ENCODE measurements at regions not wholly inside any gene's neighbourhood (a gene's known extent, or its start where the extent isn't known, plus 50 kb on each side); places are given as distances from the start of the nearest gene placed in this dataset.

DNA sequence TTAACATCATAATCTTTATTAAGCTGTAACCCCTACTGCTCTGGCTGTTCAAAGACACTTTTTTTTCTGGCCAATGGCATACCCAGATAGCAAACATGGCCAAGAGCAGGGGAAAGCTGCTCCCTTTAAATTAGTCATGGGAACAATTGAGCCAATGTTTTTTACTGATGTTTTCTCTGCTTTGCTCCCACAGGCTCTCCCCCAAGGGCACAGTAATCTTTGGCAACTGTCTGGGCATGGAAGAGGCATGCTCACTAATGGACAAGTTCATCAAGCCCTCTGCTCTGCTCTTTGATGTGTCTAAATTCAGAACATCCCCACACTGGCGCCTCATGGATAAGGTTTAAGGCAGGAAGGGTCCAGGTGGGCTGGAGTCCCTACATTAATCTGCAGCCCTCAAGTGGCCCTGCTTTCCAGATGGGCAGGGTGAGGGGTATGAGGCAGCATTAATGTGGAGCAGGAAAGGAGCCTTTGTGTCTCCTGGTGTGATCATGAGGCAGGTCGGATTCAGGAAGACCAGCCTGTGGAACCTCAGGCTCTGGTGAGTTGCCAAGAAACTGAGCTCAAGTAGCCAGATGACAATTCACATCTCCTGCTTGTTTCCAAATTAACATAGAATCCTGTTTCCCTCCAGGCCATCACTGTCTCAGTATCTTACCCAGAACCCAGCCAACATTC is 227.0 kb upstream of the CST7 start:
- Histone ChIP-seq H3K56ac (ENCODE audit: extremely low read depth, insufficient read depth, low read length) (no peak overlapping the region), H4K20me1 (ENCODE audit: insufficient read depth, low read length) (no peaks in the 10 kb centered on the region), H3K4me2 (ENCODE audit: low read depth, low read length) (no peak overlapping the region), H3K27ac (ENCODE audit: insufficient read depth, low read length) (no peak overlapping the region), H4K91ac (ENCODE audit: insufficient read depth, low read depth, low read length) (no peak overlapping the region), H3K4ac (ENCODE audit: low read depth, low read length) (no peak overlapping the region), H3K23ac (ENCODE audit: low read depth, low read length) (no peak overlapping the region), H4K8ac (ENCODE audit: low read depth in 2 of 2, low read length in 2 of 2) (no peak overlapping the region), H3K27me3 (ENCODE audit: control insufficient read depth, insufficient read depth, low read length) (peaks cover 21% of the 10 kb centered on the region), H3K9me1 (ENCODE audit: insufficient read depth, low read length) (no peaks in the 10 kb centered on the region), H2BK15ac (ENCODE audit: low read depth, low read length) (no peak overlapping the region), H3K14ac (replicated peaks; ENCODE audit: low read depth, low read length) (no peak overlapping the region), H3K4me3 (ENCODE audit: insufficient read depth, low read depth, low read length) (no peak overlapping the region), H2AFZ (replicated peaks; ENCODE audit: low read length, poor library complexity) (no peak overlapping the region), H2AK5ac (ENCODE audit: low read depth, low read length) (no peak overlapping the region), H2BK120ac (ENCODE audit: low read depth, low read length) (no peak overlapping the region), H2AK9ac (replicated peaks; ENCODE audit: low read depth, low read length, poor library complexity) (no peak overlapping the region), H3K36me3 (ENCODE audit: control insufficient read depth, insufficient read depth, low read length) (no peaks in the 10 kb centered on the region), H2BK20ac (ENCODE audit: low read depth, low read length) (no peak overlapping the region), H3K79me1 (ENCODE audit: low read depth in 1 of 2, low read length in 2 of 2) (no peaks in the 10 kb centered on the region), H3K9me3 (ENCODE audit: control insufficient read depth, insufficient read depth, low read length) (no peaks in the 10 kb centered on the region), H3K9ac (ENCODE audit: low read depth, low read length) (no peak overlapping the region), H3K4me1 (ENCODE audit: control insufficient read depth, insufficient read depth, low read length) (no peaks in the 10 kb centered on the region), H2BK5ac (ENCODE audit: low read depth, low read length, poor library complexity, severe bottlenecking) (no peak overlapping the region), H3K18ac (ENCODE audit: low read depth, low read length) (no peak overlapping the region), H4K5ac (ENCODE audit: low read depth, low read length) (no peak overlapping the region)
- WGBS, 2 experiments (ENCODE audit: extremely low coverage in 2 of 2, insufficient read length in 1 of 2) = no CpG with 5 or more reads among the region's 2 CpGs
- ATAC-seq (ENCODE audit: low read depth) (no peak), DNase-seq (no peak)
- intact Hi-C loops (cut with micrococcal nuclease) = no loop called here
- POLR2A ChIA-PET (ENCODE audit: unreplicated experiment) = no interaction called here
- TF ChIP-seq, protein P1, sequence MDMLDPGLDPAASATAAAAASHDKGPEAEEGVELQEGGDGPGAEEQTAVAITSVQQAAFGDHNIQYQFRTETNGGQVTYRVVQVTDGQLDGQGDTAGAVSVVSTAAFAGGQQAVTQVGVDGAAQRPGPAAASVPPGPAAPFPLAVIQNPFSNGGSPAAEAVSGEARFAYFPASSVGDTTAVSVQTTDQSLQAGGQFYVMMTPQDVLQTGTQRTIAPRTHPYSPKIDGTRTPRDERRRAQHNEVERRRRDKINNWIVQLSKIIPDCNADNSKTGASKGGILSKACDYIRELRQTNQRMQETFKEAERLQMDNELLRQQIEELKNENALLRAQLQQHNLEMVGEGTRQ (IDR thresholded peaks at IDR 0.05; ENCODE audit: low read depth, low read length) = no peak
- TF ChIP-seq MXI1 (IDR thresholded peaks at IDR 0.05; ENCODE audit: borderline replicate concordance, low read depth, low read length) (no peak), RFX5 (IDR thresholded peaks at IDR 0.05; ENCODE audit: low read depth, low read length) (no peak), FOS (IDR thresholded peaks at IDR 0.05; ENCODE audit: low read depth, low read length) (no peak), POLR2A (IDR thresholded peaks at IDR 0.05; ENCODE audit: low read depth, low read length) (no peak), CEBPB (IDR thresholded peaks at IDR 0.05; ENCODE audit: low read depth, low read length) (no peak), CHD1 (IDR thresholded peaks at IDR 0.05; ENCODE audit: low read depth, low read length) (no peak), RCOR1 (IDR thresholded peaks at IDR 0.05; ENCODE audit: insufficient replicate concordance, low read length) (no peak), NFE2L2 (IDR thresholded peaks at IDR 0.05; ENCODE audit: low read depth, low read length) (no peak), CTCF (conservative IDR thresholded peaks at IDR 0.05; ENCODE audit: low read depth, low read length) (no peak), MAZ (IDR thresholded peaks at IDR 0.05; ENCODE audit: borderline replicate concordance, low read depth, low read length) (no peak), SMC3 (IDR thresholded peaks at IDR 0.05; ENCODE audit: low read depth, low read length) (no peak)
- TF ChIP-seq, protein P2, sequence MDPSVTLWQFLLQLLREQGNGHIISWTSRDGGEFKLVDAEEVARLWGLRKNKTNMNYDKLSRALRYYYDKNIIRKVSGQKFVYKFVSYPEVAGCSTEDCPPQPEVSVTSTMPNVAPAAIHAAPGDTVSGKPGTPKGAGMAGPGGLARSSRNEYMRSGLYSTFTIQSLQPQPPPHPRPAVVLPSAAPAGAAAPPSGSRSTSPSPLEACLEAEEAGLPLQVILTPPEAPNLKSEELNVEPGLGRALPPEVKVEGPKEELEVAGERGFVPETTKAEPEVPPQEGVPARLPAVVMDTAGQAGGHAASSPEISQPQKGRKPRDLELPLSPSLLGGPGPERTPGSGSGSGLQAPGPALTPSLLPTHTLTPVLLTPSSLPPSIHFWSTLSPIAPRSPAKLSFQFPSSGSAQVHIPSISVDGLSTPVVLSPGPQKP (IDR thresholded peaks at IDR 0.05; ENCODE audit: borderline replicate concordance, low read depth, low read length) = no peak
- in situ Hi-C loops (cut with MboI; ENCODE audit: low sequenced_read_pairs) = no loop called here
- no TSS peak for BruUV-seq (replicated peaks)
- dilution Hi-C loops (cut with HindIII; ENCODE audit: low sequenced_read_pairs, unreplicated experiment) = no loop called here
- CTCF ChIA-PET = no interaction called here
